Osteoblast (primary cell): ENCODE measurements at regions not wholly inside any gene's neighbourhood (a gene's known extent, or its start where the extent isn't known, plus 50 kb on each side); places are given as distances from the start of the nearest gene placed in this dataset.

Experiments
- DNase-seq: peaks from one replicate; pipeline ENCODE4 v3.0.0; 2011; ENCODE audit warnings: low spot score, mixed read lengths; ENCODE audit not compliant: insufficient read length; ENCODE audit errors: missing footprints
- H2AFZ ChIP-seq: 2 replicates; pipeline ENCODE4 v1.6.0; 2011; ENCODE audit warnings: mild to moderate bottlenecking, low read length
- H3K27ac ChIP-seq: 2 replicates; pipeline ENCODE4 v1.5.1; 2011; ENCODE audit warnings: mild to moderate bottlenecking, low read depth, low read length, moderate library complexity
- H3K27me3 ChIP-seq: 2 replicates; pipeline ENCODE4 v1.6.0; 2012; ENCODE audit warnings: mild to moderate bottlenecking, control low read depth, inconsistent platforms, low read length, moderate library complexity; ENCODE audit not compliant: insufficient read depth
- H3K36me3 ChIP-seq: 2 replicates; pipeline ENCODE4 v1.5.1; 2011; ENCODE audit warnings: mild to moderate bottlenecking, low read length, control low read depth, moderate library complexity; ENCODE audit not compliant: insufficient read depth
- H3K4me1 ChIP-seq: 2 replicates; pipeline ENCODE4 v1.5.1; 2011; ENCODE audit warnings: mild to moderate bottlenecking, low read length, control low read depth, moderate library complexity; ENCODE audit not compliant: insufficient read depth
- H3K4me2 ChIP-seq: 2 replicates; pipeline ENCODE4 v1.6.0; 2011; ENCODE audit warnings: mild to moderate bottlenecking, low read length; ENCODE audit not compliant: insufficient read depth
- H3K4me3 ChIP-seq: fragments of 200-600 bp; sonication (generic); 3 replicates; pipeline ENCODE4 v1.5.1; 2012; ENCODE audit warnings: mild to moderate bottlenecking, low read length, inconsistent platforms; ENCODE audit not compliant: insufficient read depth
- H3K79me2 ChIP-seq: 2 replicates; pipeline ENCODE4 v1.6.0; 2012; ENCODE audit warnings: mild to moderate bottlenecking, low read length, control low read depth, inconsistent platforms; ENCODE audit not compliant: insufficient read depth
- H3K9me3 ChIP-seq: 2 replicates; pipeline ENCODE4 v1.5.1; 2011; ENCODE audit warnings: low read depth, low read length, control low read depth
- H4K20me1 ChIP-seq: 2 replicates; pipeline ENCODE4 v1.6.0; 2012; ENCODE audit warnings: mild to moderate bottlenecking, low read length, control low read depth; ENCODE audit not compliant: insufficient read depth
- TF ChIP-seq, protein P1 (sequence below): IDR thresholded peaks from 2 replicates; pipeline ENCODE4 v1.5.1; 2011; ENCODE audit warnings: mild to moderate bottlenecking, low read depth, low read length, moderate library complexity; ENCODE audit errors: extremely low read depth

DNA sequence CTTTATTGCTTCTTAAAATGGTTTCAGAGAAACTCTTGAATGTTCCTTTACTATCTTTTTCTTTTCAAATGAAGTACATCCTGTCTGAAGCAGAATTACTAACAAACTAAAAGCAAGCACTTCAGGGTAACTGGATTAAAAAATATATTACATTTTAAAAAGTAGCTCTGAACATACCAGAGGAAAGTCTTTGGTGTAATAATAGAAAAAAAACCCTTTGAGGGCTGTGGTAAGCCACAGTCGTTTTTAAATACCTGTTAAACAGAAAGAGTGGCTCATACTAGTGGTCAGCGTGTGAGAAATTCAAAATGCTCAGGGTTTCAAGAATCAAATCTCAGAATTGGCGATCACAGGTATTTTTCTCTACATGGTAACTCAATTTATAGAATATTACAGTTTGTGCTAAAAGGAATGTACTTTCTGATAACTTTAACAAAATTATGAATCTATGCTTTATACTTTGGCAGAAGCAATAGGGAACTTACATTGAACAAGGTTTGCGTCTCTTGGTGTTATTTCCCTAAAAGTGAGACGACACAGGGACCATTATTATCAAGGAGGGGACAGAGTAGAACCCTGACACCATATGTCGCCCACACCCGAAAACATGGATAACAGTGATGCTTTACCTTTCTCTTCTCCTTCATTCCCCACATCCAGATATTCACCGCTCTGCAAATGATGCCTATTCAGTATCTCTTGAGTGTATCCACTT is 97.0 kb upstream of the DPH5 start:
- DNase-seq, result no peak
- TF ChIP-seq, protein P1, sequence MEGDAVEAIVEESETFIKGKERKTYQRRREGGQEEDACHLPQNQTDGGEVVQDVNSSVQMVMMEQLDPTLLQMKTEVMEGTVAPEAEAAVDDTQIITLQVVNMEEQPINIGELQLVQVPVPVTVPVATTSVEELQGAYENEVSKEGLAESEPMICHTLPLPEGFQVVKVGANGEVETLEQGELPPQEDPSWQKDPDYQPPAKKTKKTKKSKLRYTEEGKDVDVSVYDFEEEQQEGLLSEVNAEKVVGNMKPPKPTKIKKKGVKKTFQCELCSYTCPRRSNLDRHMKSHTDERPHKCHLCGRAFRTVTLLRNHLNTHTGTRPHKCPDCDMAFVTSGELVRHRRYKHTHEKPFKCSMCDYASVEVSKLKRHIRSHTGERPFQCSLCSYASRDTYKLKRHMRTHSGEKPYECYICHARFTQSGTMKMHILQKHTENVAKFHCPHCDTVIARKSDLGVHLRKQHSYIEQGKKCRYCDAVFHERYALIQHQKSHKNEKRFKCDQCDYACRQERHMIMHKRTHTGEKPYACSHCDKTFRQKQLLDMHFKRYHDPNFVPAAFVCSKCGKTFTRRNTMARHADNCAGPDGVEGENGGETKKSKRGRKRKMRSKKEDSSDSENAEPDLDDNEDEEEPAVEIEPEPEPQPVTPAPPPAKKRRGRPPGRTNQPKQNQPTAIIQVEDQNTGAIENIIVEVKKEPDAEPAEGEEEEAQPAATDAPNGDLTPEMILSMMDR, result no peak

DNA sequence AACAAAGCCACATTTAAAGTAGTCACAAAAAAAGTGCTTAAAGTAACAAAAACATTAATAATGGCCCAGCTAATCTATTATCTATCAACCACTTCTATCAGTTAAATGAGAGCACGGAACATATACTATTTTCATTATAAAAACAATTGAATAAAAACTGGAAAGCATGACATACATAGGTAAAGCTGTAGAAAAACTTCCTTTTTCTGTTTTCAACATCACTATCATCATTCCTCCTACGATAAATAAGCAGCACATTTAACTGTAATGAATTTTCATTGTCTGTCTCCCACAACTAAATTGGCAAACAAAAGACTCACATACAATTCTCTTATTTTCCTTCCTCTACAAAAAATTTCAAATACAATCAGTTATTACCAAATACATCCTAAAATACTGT is 96.4 kb upstream of the DPH5 start:
- no peak overlapping the region for H3K4me3 ChIP-seq
- no peak overlapping the region for H3K27ac ChIP-seq
- H4K20me1 ChIP-seq, result no peaks in the 10 kb centered on the region
- H3K36me3 ChIP-seq, result no peaks in the 10 kb centered on the region
- no peaks in the 10 kb centered on the region for H3K9me3 ChIP-seq
- no peak for DNase-seq
- peaks cover 3% of the 10 kb centered on the region for H3K27me3 ChIP-seq
- no peaks in the 10 kb centered on the region for H3K4me1 ChIP-seq
- TF ChIP-seq, protein P1, result no peak
- H2AFZ ChIP-seq, result no peak overlapping the region
- H3K4me2 ChIP-seq, result no peak overlapping the region
- no peaks in the 10 kb centered on the region for H3K79me2 ChIP-seq

More for the DNA sequence above, 97.0 kb upstream of the DPH5 start:
- Histone ChIP-seq H3K9me3 (no peaks in the 10 kb centered on the region), H4K20me1 (no peaks in the 10 kb centered on the region), H3K4me3 (no peak overlapping the region), H2AFZ (no peak overlapping the region), H3K27me3 (peaks cover 3% of the 10 kb centered on the region), H3K4me2 (no peak overlapping the region), H3K27ac (no peak overlapping the region), H3K36me3 (no peaks in the 10 kb centered on the region), H3K4me1 (no peaks in the 10 kb centered on the region), H3K79me2 (no peaks in the 10 kb centered on the region)

DNA sequence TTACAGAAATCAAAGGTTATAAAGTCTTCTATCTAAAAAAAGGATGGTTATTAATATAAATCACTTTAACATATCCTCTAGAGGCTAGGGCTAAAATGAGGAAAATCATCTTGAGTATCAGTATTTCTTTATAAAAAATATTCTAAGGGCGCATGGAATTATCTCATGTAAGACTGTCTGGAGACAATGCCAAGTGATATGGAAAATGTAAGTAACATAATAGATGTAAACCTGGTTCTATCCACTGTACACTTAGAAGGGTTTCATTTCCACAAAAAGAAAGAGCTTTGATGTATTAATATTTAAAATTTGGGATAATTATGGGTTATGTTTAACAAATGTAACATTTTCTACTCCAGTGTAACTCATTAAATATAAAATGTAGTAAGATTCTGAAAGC is 95.9 kb upstream of the DPH5 start:
- no peak overlapping the region for H2AFZ ChIP-seq
- no peaks in the 10 kb centered on the region for H3K79me2 ChIP-seq
- no peaks in the 10 kb centered on the region for H3K36me3 ChIP-seq
- H3K4me1 ChIP-seq, result no peaks in the 10 kb centered on the region
- H3K27ac ChIP-seq, result no peak overlapping the region
- H3K4me2 ChIP-seq, result no peak overlapping the region
- TF ChIP-seq, protein P1, result no peak
- no peak for DNase-seq
- H3K4me3 ChIP-seq, result no peak overlapping the region
- no peaks in the 10 kb centered on the region for H4K20me1 ChIP-seq
- H3K27me3 ChIP-seq, result peaks cover 3% of the 10 kb centered on the region
- no peaks in the 10 kb centered on the region for H3K9me3 ChIP-seq

DNA sequence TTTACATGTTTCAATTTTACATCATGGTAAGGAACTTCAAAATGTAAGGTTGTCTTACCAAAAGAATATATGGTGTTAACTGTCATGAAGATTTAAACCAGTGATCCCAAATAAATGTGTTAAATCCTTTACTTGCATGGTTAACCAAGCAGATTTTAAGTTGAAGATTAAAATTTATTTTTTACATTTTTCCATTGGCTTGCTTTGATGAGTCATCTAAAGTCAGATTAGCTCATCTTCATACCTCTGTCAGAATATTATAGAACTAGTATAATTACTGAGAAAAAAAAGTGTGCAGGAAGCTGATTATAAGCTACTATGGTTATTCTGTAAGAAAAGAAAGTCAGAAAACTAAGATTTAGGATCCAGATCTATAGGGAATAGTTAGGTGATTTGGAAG is 95.3 kb upstream of the DPH5 start:
- Histone ChIP-seq H3K27me3 (peaks cover 3% of the 10 kb centered on the region), H2AFZ (no peak overlapping the region), H3K4me3 (no peak overlapping the region), H3K79me2 (no peaks in the 10 kb centered on the region), H3K9me3 (no peaks in the 10 kb centered on the region), H3K4me1 (no peaks in the 10 kb centered on the region), H3K4me2 (no peak overlapping the region), H3K36me3 (no peaks in the 10 kb centered on the region), H4K20me1 (no peaks in the 10 kb centered on the region), H3K27ac (no peak overlapping the region)
- no peak for DNase-seq
- TF ChIP-seq, protein P1, result no peak
